ENCODE measurements at regions not wholly inside any gene's neighbourhood (a gene's known extent, or its start where the extent isn't known, plus 50 kb on each side); places are given as distances from the start of the nearest gene placed in this dataset.

DNA sequence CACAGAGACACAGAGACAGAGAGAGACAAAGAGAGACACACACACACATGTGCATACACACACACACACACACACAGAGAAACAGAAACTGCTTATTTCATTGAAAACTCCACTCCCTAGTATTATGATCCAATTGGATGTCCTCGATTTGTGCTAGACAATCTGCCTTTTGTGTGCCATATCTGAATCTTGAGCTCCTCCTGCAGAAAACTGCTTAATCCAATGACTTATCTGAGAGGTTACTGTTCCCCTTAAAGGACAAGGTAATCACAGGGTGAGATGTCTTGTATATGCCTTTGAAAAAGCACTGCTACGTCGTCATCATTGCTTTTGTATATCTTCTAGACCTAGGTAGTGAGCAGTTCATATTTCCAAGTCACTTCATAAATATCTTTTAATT, 371.5 kb downstream of the LRIG3 start:
- TF ChIP-seq, protein P1, sequence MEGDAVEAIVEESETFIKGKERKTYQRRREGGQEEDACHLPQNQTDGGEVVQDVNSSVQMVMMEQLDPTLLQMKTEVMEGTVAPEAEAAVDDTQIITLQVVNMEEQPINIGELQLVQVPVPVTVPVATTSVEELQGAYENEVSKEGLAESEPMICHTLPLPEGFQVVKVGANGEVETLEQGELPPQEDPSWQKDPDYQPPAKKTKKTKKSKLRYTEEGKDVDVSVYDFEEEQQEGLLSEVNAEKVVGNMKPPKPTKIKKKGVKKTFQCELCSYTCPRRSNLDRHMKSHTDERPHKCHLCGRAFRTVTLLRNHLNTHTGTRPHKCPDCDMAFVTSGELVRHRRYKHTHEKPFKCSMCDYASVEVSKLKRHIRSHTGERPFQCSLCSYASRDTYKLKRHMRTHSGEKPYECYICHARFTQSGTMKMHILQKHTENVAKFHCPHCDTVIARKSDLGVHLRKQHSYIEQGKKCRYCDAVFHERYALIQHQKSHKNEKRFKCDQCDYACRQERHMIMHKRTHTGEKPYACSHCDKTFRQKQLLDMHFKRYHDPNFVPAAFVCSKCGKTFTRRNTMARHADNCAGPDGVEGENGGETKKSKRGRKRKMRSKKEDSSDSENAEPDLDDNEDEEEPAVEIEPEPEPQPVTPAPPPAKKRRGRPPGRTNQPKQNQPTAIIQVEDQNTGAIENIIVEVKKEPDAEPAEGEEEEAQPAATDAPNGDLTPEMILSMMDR (IDR thresholded peaks at IDR 0.05) = no peak
- Histone ChIP-seq H3K4me3 (no peak overlapping the region), H3K4me1 (no peaks in the 10 kb centered on the region), H3K9me3 (no peaks in the 10 kb centered on the region), H3K27me3 (no peaks in the 10 kb centered on the region), H3K36me3 (no peaks in the 10 kb centered on the region), H3K27ac (no peak overlapping the region)
- no peak for DNase-seq (ENCODE audit: low spot score)

DNA sequence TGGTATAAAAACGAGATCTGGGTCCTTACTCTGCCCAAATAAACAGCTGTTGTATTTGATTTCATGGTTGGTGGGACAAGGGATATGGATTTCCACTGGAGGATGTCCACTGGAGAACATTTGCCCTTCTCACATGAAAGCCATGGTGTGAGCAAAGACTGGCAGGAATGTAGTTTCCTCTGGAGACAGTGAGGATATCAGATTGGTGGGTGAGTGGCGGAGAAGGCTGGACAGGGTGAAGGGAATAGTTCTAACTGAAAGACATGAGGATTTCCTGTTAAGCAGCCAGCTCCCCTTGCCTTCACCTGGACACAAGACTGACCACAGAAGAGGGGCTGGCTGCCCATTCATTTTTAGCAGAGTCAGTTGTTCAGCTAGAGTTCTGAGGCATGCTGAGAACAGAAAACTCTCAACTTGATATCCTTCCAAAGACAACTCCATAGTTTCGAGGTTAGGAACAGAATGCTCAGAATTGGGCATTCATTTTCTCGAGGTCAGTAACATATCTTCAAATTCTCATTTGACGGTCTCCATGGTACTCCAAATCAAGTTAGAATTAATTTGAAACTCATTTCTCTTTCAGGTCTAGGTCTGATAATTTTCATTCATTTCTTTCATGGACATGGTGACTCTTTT, 365.7 kb downstream of the LRIG3 start:
- Histone ChIP-seq H3K27ac (no peak overlapping the region), H3K9me3 (no peaks in the 10 kb centered on the region), H3K4me3 (no peak overlapping the region), H3K36me3 (no peaks in the 10 kb centered on the region), H3K27me3 (no peaks in the 10 kb centered on the region), H3K4me1 (no peaks in the 10 kb centered on the region)
- TF ChIP-seq, protein P1 (IDR thresholded peaks at IDR 0.05) = no peak
- DNase-seq (ENCODE audit: low spot score) = no peak

DNA sequence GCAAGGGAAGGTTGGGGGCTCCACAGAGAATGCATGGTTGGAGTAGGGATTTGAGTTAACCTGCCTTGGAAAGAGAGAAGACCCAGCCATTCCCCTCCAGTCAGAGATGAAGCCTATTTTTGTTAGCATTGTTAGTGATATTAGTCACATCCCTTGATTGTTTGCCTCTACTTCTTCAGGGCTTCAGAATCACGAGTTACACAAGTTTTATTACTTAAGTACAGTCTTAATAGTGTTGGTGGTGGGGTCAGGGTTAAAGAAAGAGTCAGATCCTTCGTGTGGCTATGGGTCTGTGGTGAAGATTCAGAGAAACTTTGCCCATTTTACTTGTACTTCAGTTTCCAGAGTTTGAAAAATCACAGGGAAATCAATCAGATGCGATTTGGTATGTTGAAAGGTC, 363.1 kb downstream of the LRIG3 start:
- H3K36me3 ChIP-seq = no peaks in the 10 kb centered on the region
- no peaks in the 10 kb centered on the region for H3K9me3 ChIP-seq
- H3K27ac ChIP-seq = no peak overlapping the region
- H3K4me1 ChIP-seq = no peaks in the 10 kb centered on the region
- H3K4me3 ChIP-seq = no peak overlapping the region
- DNase-seq (ENCODE audit: low spot score) = no peak
- no peaks in the 10 kb centered on the region for H3K27me3 ChIP-seq
- TF ChIP-seq, protein P1 (IDR thresholded peaks at IDR 0.05) = no peak

DNA sequence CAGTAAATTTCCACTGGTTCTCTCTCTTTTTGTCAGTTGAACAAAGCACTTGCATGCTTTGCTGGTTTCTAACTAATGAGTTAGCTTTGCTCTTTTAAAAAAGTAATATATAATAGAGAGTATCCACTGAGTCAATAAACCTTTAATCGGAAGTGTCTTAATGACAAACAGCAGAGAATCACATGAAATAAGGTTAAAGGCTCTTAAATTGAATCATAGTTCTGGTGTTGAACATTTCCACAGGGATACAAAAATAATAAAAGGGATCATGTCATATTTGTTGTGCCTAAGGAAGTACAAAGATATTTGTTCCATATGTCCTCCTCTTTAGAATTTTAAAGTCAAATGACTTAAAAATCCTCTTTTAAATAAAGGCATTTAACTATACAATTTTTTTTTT, 362.6 kb downstream of the LRIG3 start:
- Histone ChIP-seq H3K36me3 (no peaks in the 10 kb centered on the region), H3K27ac (no peak overlapping the region), H3K4me1 (no peaks in the 10 kb centered on the region), H3K4me3 (no peak overlapping the region), H3K27me3 (no peaks in the 10 kb centered on the region), H3K9me3 (no peaks in the 10 kb centered on the region)
- no peak for DNase-seq (ENCODE audit: low spot score)
- TF ChIP-seq, protein P1 (IDR thresholded peaks at IDR 0.05) = no peak

DNA sequence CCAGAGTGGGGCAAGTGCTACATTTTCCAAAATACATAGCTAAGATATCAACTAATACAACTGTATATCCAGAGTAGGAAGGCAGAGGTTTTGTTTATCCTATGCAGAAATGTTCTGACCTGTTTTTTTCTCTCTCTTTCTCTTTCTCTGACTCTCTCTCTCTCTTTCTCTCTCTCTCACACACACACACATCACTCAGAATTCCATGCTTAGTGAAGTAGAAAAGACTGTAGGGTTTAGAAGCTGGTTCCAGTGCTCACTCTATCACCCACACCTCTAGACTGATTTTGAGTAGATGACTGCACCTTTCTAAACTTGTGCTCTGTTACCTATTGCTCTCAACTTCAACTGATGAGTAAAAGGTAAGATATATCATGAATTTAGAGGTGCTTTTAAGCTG, 356.7 kb downstream of the LRIG3 start:
- Histone ChIP-seq H3K27me3 (no peaks in the 10 kb centered on the region), H3K27ac (no peak overlapping the region), H3K36me3 (no peaks in the 10 kb centered on the region), H3K4me3 (no peak overlapping the region), H3K4me1 (no peaks in the 10 kb centered on the region), H3K9me3 (no peaks in the 10 kb centered on the region)
- DNase-seq (ENCODE audit: low spot score) = no peak
- TF ChIP-seq, protein P1 (IDR thresholded peaks at IDR 0.05) = no peak

DNA sequence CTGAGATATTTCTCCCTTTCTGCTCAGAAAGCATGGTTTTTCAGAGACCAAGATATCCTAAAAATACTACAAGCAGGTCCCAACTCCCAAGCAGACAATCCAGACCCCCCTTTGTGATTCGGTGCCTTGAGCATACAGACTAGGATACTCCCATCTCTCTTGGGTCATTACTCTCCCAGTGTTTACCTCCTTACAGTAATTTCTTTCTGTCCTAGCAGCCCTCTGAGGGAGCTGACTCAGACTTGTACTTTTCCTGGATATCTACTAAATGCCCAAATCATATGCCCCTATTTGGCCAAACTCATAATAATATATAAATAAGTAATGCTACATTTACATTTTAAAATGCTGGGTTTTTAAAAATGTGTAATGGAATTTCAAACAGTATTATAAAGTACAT, 355.6 kb downstream of the LRIG3 start:
- TF ChIP-seq, protein P1 (IDR thresholded peaks at IDR 0.05) = no peak

More for the DNA sequence above, 355.6 kb downstream of the LRIG3 start:
- DNase-seq (ENCODE audit: low spot score) = no peak
- H3K9me3 ChIP-seq = no peaks in the 10 kb centered on the region
- no peaks in the 10 kb centered on the region for H3K36me3 ChIP-seq
- H3K27ac ChIP-seq = no peak overlapping the region
- H3K4me3 ChIP-seq = no peak overlapping the region
- no peaks in the 10 kb centered on the region for H3K4me1 ChIP-seq
- no peaks in the 10 kb centered on the region for H3K27me3 ChIP-seq
